PC-9 (cell line): ENCODE measurements at regions not wholly inside any gene's neighbourhood (a gene's known extent, or its start where the extent isn't known, plus 50 kb on each side); places are given as distances from the start of the nearest gene placed in this dataset.

Source experiments
- CTCF ChIP-seq: fragments of 200-600 bp; sonication (generic); conservative IDR thresholded peaks from 2 replicates; pipeline ENCODE4 v1.6.1; 2017; ENCODE audit warnings: mixed run types, antibody characterized with exemption, mild to moderate bottlenecking, moderate library complexity
- EZH2 ChIP-seq: fragments of 200-600 bp; sonication (generic); IDR thresholded peaks from 2 replicates; pipeline ENCODE4 v1.8.0; 2017; ENCODE audit warnings: antibody characterized with exemption, low read depth

- TF ChIP-seq CTCF (no peak), EZH2 (no peak)
Measured at GRCh38 chr12:66756631-66757030, 77.8 kb upstream of the GRIP1 start.
